Smooth muscle cell (in vitro differentiated cells): ENCODE measurements at regions not wholly inside any gene's neighbourhood (a gene's known extent, or its start where the extent isn't known, plus 50 kb on each side); places are given as distances from the start of the nearest gene placed in this dataset.

Experiments
- DNase-seq: peaks from one replicate; lab custom pipeline; 2025; ENCODE audit not compliant: unreplicated experiment; lab: John Stamatoyannopoulos, UW
- H2AFZ ChIP-seq: fragments of 200-600 bp; sonication (generic); 2 replicates; pipeline ENCODE4 v1.6.0; 2016; ENCODE audit warnings: antibody characterized with exemption, low read depth, mild to moderate bottlenecking
- H3F3A ChIP-seq: fragments of 200-600 bp; sonication (generic); 2 replicates; pipeline ENCODE4 v1.6.0; 2017; ENCODE audit warnings: antibody characterized with exemption, low read depth
- H3K27ac ChIP-seq: fragments of 200-600 bp; sonication (generic); 2 replicates; pipeline ENCODE4 v1.5.1; 2016; ENCODE audit warnings: low read depth, mild to moderate bottlenecking
- H3K27me3 ChIP-seq: fragments of 200-600 bp; sonication (generic); 2 replicates; pipeline ENCODE4 v1.6.1; 2016; ENCODE audit warnings: low read depth, mild to moderate bottlenecking
- H3K36me3 ChIP-seq: fragments of 200-600 bp; sonication (generic); 2 replicates; pipeline ENCODE4 v1.5.1; 2016; ENCODE audit warnings: low read depth
- H3K4me1 ChIP-seq: fragments of 200-600 bp; sonication (generic); 2 replicates; pipeline ENCODE4 v1.5.1; 2016; ENCODE audit warnings: low read depth
- H3K4me2 ChIP-seq: fragments of 200-600 bp; sonication (generic); 2 replicates; pipeline ENCODE4 v1.6.0; 2016; ENCODE audit warnings: mild to moderate bottlenecking
- H3K4me3 ChIP-seq: fragments of 200-600 bp; sonication (generic); 2 replicates; pipeline ENCODE4 v1.5.1; 2016; ENCODE audit warnings: mild to moderate bottlenecking
- H3K79me2 ChIP-seq: fragments of 200-600 bp; sonication (generic); 2 replicates; pipeline ENCODE4 v1.6.0; 2016; ENCODE audit warnings: low read depth, mild to moderate bottlenecking
- H3K9ac ChIP-seq: fragments of 200-600 bp; sonication (generic); 2 replicates; pipeline ENCODE4 v1.6.0; 2016; ENCODE audit warnings: low read depth
- H3K9me3 ChIP-seq: fragments of 200-600 bp; sonication (generic); replicated peaks from 2 replicates; pipeline ENCODE4 v1.5.1; 2016; ENCODE audit warnings: low read depth
- H4K20me1 ChIP-seq: fragments of 200-600 bp; sonication (generic); 2 replicates; pipeline ENCODE4 v1.6.0; 2016; ENCODE audit warnings: low read depth
- CTCF ChIP-seq: fragments of 200-600 bp; sonication (generic); IDR thresholded peaks from 2 replicates; pipeline ENCODE4 v1.5.1; 2017; ENCODE audit warnings: borderline replicate concordance, mild to moderate bottlenecking, antibody characterized with exemption; ENCODE audit not compliant: insufficient read depth, poor library complexity, severe bottlenecking
- WGBS: methylation state at CpG from one replicate; pipeline ENCODE4 v1.1.7; 2016; ENCODE audit warnings: low lambda C conversion rate; 5-methylcytosine and 5-hydroxymethylcytosine counted together

- H2AFZ ChIP-seq, result no peak overlapping the region
- no peak for TF ChIP-seq CTCF
- H3K79me2 ChIP-seq, result no peaks in the 10 kb centered on the region
- H3K9ac ChIP-seq, result no peak overlapping the region
- no peaks in the 10 kb centered on the region for H4K20me1 ChIP-seq
- H3K4me1 ChIP-seq, result no peaks in the 10 kb centered on the region
- WGBS, result 92% methylated on average over 1 of the region's 1 CpG
- no peaks in the 10 kb centered on the region for H3F3A ChIP-seq
- no peak overlapping the region for H3K4me2 ChIP-seq
- no peaks in the 10 kb centered on the region for H3K9me3 ChIP-seq
- H3K27me3 ChIP-seq, result no peaks in the 10 kb centered on the region
- no peak overlapping the region for H3K4me3 ChIP-seq
- DNase-seq, result no peak
- H3K36me3 ChIP-seq, result no peaks in the 10 kb centered on the region
- no peak overlapping the region for H3K27ac ChIP-seq
Measured at GRCh38 chr6:22455378-22455777, 114.0 kb upstream of the HDGFL1 start.

DNA sequence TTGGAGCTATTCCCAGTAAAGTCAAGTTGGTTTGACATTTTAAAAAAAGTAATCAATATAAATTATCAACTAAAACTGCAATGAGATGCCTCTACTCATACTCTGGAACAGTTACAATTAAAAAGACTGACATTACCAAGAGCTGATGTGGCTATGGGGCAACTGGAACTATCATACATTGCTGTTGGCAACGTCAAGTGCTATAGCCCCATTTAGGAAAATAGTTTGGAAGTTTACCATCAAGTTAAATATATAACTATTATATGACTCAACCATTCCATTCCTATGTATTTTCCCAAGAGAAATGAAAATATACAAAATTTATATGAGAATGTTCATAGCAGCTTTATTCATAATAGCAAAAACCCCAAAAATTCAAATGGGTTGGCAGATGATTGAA is 111.4 kb upstream of the HDGFL1 start:
- no peak for TF ChIP-seq CTCF
- WGBS, result 85% methylated on average over 1 of the region's 1 CpG

GRCh38 chr6:22466665-22467245 is 102.6 kb upstream of the HDGFL1 start:
- H2AFZ ChIP-seq, result no peak overlapping the region

More for the DNA sequence above, 111.4 kb upstream of the HDGFL1 start:
- Histone ChIP-seq H4K20me1 (no peaks in the 10 kb centered on the region), H3K4me1 (no peaks in the 10 kb centered on the region), H2AFZ (no peak overlapping the region), H3K27ac (no peak overlapping the region), H3K27me3 (no peaks in the 10 kb centered on the region), H3K9ac (no peak overlapping the region), H3K79me2 (no peaks in the 10 kb centered on the region), H3K4me3 (no peak overlapping the region), H3K36me3 (no peaks in the 10 kb centered on the region), H3K4me2 (no peak overlapping the region), H3K9me3 (no peaks in the 10 kb centered on the region), H3F3A (no peaks in the 10 kb centered on the region)
- DNase-seq, result no peak

More at GRCh38 chr6:22466665-22467245, 102.6 kb upstream of the HDGFL1 start:
- H3K36me3 ChIP-seq, result no peaks in the 10 kb centered on the region
- H3K9ac ChIP-seq, result no peak overlapping the region
- no peak for DNase-seq
- no peak overlapping the region for H3K27ac ChIP-seq
- H3K4me3 ChIP-seq, result no peak overlapping the region
- 68% methylated on average over 4 of the region's 4 CpGs for WGBS
- no peaks in the 10 kb centered on the region for H3K79me2 ChIP-seq
- peaks cover 14% of the 10 kb centered on the region for H3K4me1 ChIP-seq
- H3K9me3 ChIP-seq, result no peaks in the 10 kb centered on the region
- H3K4me2 ChIP-seq, result no peak overlapping the region
- H3F3A ChIP-seq, result no peaks in the 10 kb centered on the region
- no peak for TF ChIP-seq CTCF
- H4K20me1 ChIP-seq, result no peaks in the 10 kb centered on the region
- H3K27me3 ChIP-seq, result no peaks in the 10 kb centered on the region
